K562 (cell line): ENCODE measurements at regions not wholly inside any gene's neighbourhood (a gene's known extent, or its start where the extent isn't known, plus 50 kb on each side); places are given as distances from the start of the nearest gene placed in this dataset.

Source experiments
- BRF2 ChIP-seq: IDR thresholded peaks from 3 replicates; pipeline ENCODE4 v1.6.1; 2011; ENCODE audit warnings: borderline replicate concordance, mild to moderate bottlenecking; ENCODE audit not compliant: insufficient read length, insufficient read depth
- CTCF ChIP-seq, 3 experiments: IDR thresholded peaks in 2 of 3; conservative IDR thresholded peaks in 1 of 3; 2 replicates each; pipeline ENCODE4 v1.5.1; 2011 to 2012; ENCODE audit warnings: low read length in 3 of 3, mild to moderate bottlenecking in 3 of 3, control low read depth in 2 of 3, improper control_type of control experiment in 1 of 3, inconsistent platforms in 1 of 3, low read depth in 1 of 3, mixed read lengths in 1 of 3, moderate library complexity in 1 of 3; ENCODE audit not compliant: insufficient read depth in 2 of 3
- DEAF1 ChIP-seq: fragments of 450-650 bp; formaldehyde crosslinking; IDR thresholded peaks from 2 replicates; pipeline ENCODE4 v1.4.0; 2020; ENCODE audit warnings: mild to moderate bottlenecking, moderate library complexity
- EP300 ChIP-seq: IDR thresholded peaks from 2 replicates; pipeline ENCODE4 v1.6.1; 2012; ENCODE audit warnings: low read length, improper control_type of control experiment
- ILF3 ChIP-seq: fragments of 450-650 bp; IDR thresholded peaks from 2 replicates; pipeline ENCODE4 v1.6.1; 2018; ENCODE audit warnings: antibody characterized with exemption, mild to moderate bottlenecking, moderate library complexity, borderline replicate concordance
- STAT5B ChIP-seq: fragments of 250-450 bp; sonication (Bioruptor Pico); IDR thresholded peaks from 2 replicates; pipeline ENCODE4 v1.8.0; 2021; ENCODE audit warnings: mild to moderate bottlenecking, inconsistent platforms
- TBP ChIP-seq: optimal IDR thresholded peaks from 2 replicates; pipeline ENCODE3; 2011; ENCODE audit warnings: low read depth, low read length, improper control_type of control experiment
- ZKSCAN3 ChIP-seq: fragments of 250-450 bp; sonication (Bioruptor Pico); IDR thresholded peaks from 2 replicates; pipeline ENCODE4 v1.4.0; 2020

GRCh38 chr9:129324808-129325502 lies 146.9 kb upstream of the IER5L start:
- TF ChIP-seq EP300 (no peak), ILF3 (no peak), CTCF (IDR thresholded peaks at IDR 0.05 in 2 of 3, conservative IDR thresholded peaks at IDR 0.05 in 1 of 3; ENCODE audit: insufficient read depth in 2 of 3, low read depth in 1 of 3, low read length in 3 of 3) (no peak), DEAF1 (CRISPR knock-in tag) (no peak), BRF2 (no peak), ZKSCAN3 (CRISPR knock-in tag) (no peak), TBP (no peak), STAT5B (CRISPR knock-in tag) (no peak)
